C4-2B (cell line): ENCODE measurements at regions not wholly inside any gene's neighbourhood (a gene's known extent, or its start where the extent isn't known, plus 50 kb on each side); places are given as distances from the start of the nearest gene placed in this dataset.

Experiments used
- ZFX ChIP-seq: fragments of 450-650 bp; IDR thresholded peaks from 2 replicates; pipeline ENCODE4 v1.6.1; 2017
- TF ChIP-seq, protein P1 (sequence below): fragments of 450-650 bp; conservative IDR thresholded peaks from 2 replicates; pipeline ENCODE4 v1.5.1; 2017; ENCODE audit warnings: mild to moderate bottlenecking

GRCh38 chr11:96696731-96697130, 306.9 kb downstream of the JRKL start:
- TF ChIP-seq, protein P1, sequence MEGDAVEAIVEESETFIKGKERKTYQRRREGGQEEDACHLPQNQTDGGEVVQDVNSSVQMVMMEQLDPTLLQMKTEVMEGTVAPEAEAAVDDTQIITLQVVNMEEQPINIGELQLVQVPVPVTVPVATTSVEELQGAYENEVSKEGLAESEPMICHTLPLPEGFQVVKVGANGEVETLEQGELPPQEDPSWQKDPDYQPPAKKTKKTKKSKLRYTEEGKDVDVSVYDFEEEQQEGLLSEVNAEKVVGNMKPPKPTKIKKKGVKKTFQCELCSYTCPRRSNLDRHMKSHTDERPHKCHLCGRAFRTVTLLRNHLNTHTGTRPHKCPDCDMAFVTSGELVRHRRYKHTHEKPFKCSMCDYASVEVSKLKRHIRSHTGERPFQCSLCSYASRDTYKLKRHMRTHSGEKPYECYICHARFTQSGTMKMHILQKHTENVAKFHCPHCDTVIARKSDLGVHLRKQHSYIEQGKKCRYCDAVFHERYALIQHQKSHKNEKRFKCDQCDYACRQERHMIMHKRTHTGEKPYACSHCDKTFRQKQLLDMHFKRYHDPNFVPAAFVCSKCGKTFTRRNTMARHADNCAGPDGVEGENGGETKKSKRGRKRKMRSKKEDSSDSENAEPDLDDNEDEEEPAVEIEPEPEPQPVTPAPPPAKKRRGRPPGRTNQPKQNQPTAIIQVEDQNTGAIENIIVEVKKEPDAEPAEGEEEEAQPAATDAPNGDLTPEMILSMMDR, result no peak
- TF ChIP-seq ZFX, result no peak
